GM10248 (cell line): ENCODE measurements at regions not wholly inside any gene's neighbourhood (a gene's known extent, or its start where the extent isn't known, plus 50 kb on each side); places are given as distances from the start of the nearest gene placed in this dataset.
"Not testable (repeated sequence)": the region's sequence is repeated elsewhere in the genome, so short reads cannot be mapped to it uniquely, and the experiment has no call there.

Experiments
- CTCF ChIA-PET: fragments of 300-600 bp; sonication (Branson Sonifier 250); formaldehyde crosslinking; extraction: SDS; loops from one replicate; lab custom pipeline; 2021; ENCODE audit warnings: antibody characterized with exemption; lab: Yijun Ruan, JAX
- POLR2A ChIA-PET: fragments of 350-650 bp; sonication (Branson Sonifier 250); formaldehyde crosslinking; extraction: SDS; loops from one replicate; lab custom pipeline; 2020; ENCODE audit warnings: antibody characterized with exemption; lab: Yijun Ruan, JAX
- DNase-seq: peaks from one replicate; pipeline ENCODE4 v3.0.0; 2012; ENCODE audit errors: extremely low spot score
- CTCF ChIP-seq: IDR thresholded peaks from 2 replicates; pipeline ENCODE4 v1.5.1; 2012; ENCODE audit warnings: mild to moderate bottlenecking, low read depth; ENCODE audit errors: extremely low read depth, missing control alignments, control extremely low read depth

DNA sequence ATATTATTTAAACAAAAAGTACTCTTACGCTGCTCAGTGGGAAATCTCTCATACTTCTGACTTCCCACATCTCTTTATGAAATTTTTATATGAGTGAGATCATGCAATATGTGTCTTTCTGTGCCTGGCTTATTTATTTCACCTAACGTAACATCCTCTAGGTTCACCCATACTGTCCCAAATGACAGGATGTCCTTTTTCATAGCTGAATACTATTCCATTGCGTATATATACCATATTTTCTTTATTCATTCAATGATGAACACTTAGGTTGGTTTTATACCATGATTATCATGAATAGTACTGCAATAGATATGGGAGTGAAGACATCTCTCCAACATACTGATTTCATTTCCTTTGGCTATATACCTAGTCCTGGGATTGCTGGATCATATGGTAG, 57.8 kb upstream of the TPP2 start:
- ChIA-PET CTCF (no interaction called here), POLR2A (no interaction called here)
- DNase-seq: no peak
- TF ChIP-seq CTCF: no peak

GRCh38 chr13:102536695-102537485, 59.9 kb upstream of the TPP2 start:
- no peak for DNase-seq
- TF ChIP-seq CTCF: no peak
- POLR2A ChIA-PET: no interaction called here
- CTCF ChIA-PET: interaction anchor here (1.0 to 1.1 kb wide), 2 partner anchors 19 to 563 kb away, joined by 3 read pairs; no protein-coding TSS in a partner anchor

- DNase-seq: no peak
- no peak for TF ChIP-seq CTCF
- POLR2A ChIA-PET: no interaction called here
- CTCF ChIA-PET: interaction anchor here (1.1 kb wide), 1 partner anchor 20 kb away, joined by 3 read pairs; no protein-coding TSS in a partner anchor
Measured at GRCh38 chr13:102536196-102536595, 60.6 kb upstream of the TPP2 start.

DNA sequence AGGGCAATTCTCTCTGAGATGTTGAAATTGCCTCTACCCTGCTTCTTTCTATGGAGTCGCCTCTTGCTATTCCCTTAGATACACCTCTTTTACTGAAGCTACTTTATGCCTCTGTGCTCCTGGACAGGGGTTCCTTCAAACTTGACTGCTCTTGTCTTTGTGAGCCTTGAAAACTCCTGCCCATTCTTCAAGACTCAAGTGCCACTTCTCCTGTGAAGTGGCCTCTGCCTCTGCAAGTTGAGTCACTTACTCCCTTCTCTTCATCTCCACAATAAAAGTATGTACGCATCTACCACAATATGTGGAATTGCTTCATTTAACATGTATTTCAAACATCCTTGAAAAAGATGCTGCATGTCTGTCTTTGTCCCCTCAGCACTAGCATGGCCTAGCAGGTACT, 66.0 kb upstream of the TPP2 start:
- CTCF ChIA-PET: interaction anchor here (0.9 kb wide), 1 partner anchor 25 kb away, joined by 3 read pairs; no protein-coding TSS in a partner anchor
- POLR2A ChIA-PET: no interaction called here
- TF ChIP-seq CTCF: no peak

DNA sequence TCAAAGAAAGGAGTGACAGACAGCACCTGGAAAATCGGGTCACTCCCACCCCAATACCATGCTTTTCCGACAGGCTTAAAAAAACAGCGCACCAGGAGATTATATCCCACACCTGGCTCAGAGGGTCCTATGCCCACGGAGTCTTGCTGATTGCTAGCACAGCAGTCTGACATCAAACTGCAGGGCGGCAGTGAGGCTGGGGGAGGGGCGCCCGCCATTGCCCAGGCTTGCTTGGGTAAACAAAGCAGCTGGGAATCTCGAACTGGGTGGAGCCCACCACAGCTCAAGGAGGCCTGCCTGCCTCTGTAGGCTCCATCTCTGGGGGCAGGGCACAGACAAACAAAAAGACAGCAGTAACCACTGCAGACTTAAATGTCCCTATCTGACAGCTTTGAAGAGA, 74.5 kb upstream of the TPP2 start:
- POLR2A ChIA-PET, CTCF ChIA-PET, DNase-seq: not testable (repeated sequence)

More for the DNA sequence above, 66.0 kb upstream of the TPP2 start:
- DNase-seq: no peak

DNA sequence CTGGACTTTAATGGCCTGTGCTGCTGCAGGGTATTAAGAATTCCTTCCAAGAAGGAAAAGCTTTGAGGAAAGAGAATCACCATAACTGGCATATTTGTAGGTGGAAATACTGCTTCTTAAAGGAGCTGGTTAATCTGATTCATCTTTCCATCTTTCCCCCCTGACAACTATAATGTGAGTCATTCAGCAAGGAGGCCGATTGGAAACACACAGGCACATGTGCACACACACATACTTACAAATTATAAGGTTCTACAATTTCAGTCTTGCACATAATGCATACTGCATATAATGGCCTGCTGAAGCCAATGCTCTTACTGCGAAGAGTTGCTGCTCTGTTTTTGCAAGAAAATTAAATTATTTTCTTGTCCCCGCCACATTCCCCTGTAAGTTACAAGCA, 78.8 kb upstream of the TPP2 start:
- no peak for TF ChIP-seq CTCF

GRCh38 chr13:102510072-102510471, 86.7 kb upstream of the TPP2 start:
- TF ChIP-seq CTCF: no peak

More for the DNA sequence above, 78.8 kb upstream of the TPP2 start:
- POLR2A ChIA-PET: no interaction called here
- DNase-seq: no peak
- CTCF ChIA-PET: interaction anchor here (1.4 kb wide), 1 partner anchor 16 kb away, joined by 5 read pairs; no protein-coding TSS in a partner anchor

More at GRCh38 chr13:102510072-102510471, 86.7 kb upstream of the TPP2 start:
- DNase-seq: no peak
- POLR2A ChIA-PET: no interaction called here
- CTCF ChIA-PET: no interaction called here
